PC-3 (cell line): ENCODE measurements at regions not wholly inside any gene's neighbourhood (a gene's known extent, or its start where the extent isn't known, plus 50 kb on each side); places are given as distances from the start of the nearest gene placed in this dataset.

Source experiments
- ATAC-seq: fragments of 200-7000 bp; cut with Tn5 transposase; 2 replicates; pipeline ENCODE4 v1.9.1; 2020; ENCODE audit warnings: mild to moderate bottlenecking, moderate library complexity
- BruUV-seq: library from RNA; stranded (reverse); fragments of 400-500 nt; replicated peaks from 2 replicates; lab custom pipeline; 2021; lab: Mats Ljungman, UMichigan
- CTCF ChIA-PET: fragments of 300-600 bp; sonication (Branson Sonifier 250); formaldehyde crosslinking; loops from one replicate; lab custom pipeline; 2022; ENCODE audit warnings: antibody characterized with exemption; lab: Charles Lee
- POLR2A ChIA-PET: fragments of 300-600 bp; sonication (Branson Sonifier 250); formaldehyde crosslinking; loops from one replicate; lab custom pipeline; 2022; ENCODE audit warnings: antibody characterized with exemption; ENCODE audit not compliant: unreplicated experiment; lab: Charles Lee
- DNase-seq: peaks from one replicate; pipeline ENCODE4 v3.0.0-alpha.2; 2015
- H2AFZ ChIP-seq: fragments of 300-600 bp; sonication (generic); 2 replicates; pipeline ENCODE4 v1.6.0; 2016; ENCODE audit warnings: antibody characterized with exemption, low read length
- H3F3A ChIP-seq: fragments of 300-600 bp; sonication (generic); one replicate; pipeline ENCODE4 v1.6.0; 2017; ENCODE audit warnings: antibody characterized with exemption, low read length, control low read depth, mild to moderate bottlenecking; ENCODE audit not compliant: unreplicated experiment
- H3K27ac ChIP-seq: fragments of 300-600 bp; sonication (generic); 2 replicates; pipeline ENCODE4 v1.5.1; 2016; ENCODE audit warnings: mild to moderate bottlenecking, low read length
- H3K27me3 ChIP-seq: fragments of 300-600 bp; sonication (generic); 2 replicates; pipeline ENCODE4 v1.6.1; 2016; ENCODE audit warnings: low read length, mixed read lengths
- H3K36me3 ChIP-seq: fragments of 300-600 bp; sonication (generic); 2 replicates; pipeline ENCODE4 v1.6.1; 2016; ENCODE audit warnings: low read depth, mixed run types, low read length, mixed read lengths
- H3K4me1 ChIP-seq: fragments of 300-600 bp; sonication (generic); 2 replicates; pipeline ENCODE4 v1.5.1; 2016; ENCODE audit warnings: low read length; ENCODE audit not compliant: insufficient read depth
- H3K4me2 ChIP-seq: fragments of 300-600 bp; sonication (generic); 2 replicates; pipeline ENCODE4 v1.6.0; 2016; ENCODE audit warnings: low read length
- H3K4me3 ChIP-seq: fragments of 300-600 bp; sonication (generic); 2 replicates; pipeline ENCODE4 v1.5.1; 2016; ENCODE audit warnings: mild to moderate bottlenecking, low read length, mixed read lengths
- H3K79me2 ChIP-seq: fragments of 300-600 bp; sonication (generic); 2 replicates; pipeline ENCODE4 v1.6.1; 2017; ENCODE audit warnings: low read length, mixed read lengths
- H3K9ac ChIP-seq: fragments of 300-600 bp; sonication (generic); 2 replicates; pipeline ENCODE4 v1.6.0; 2016; ENCODE audit warnings: mild to moderate bottlenecking, low read length
- H3K9me2 ChIP-seq: fragments of 300-600 bp; sonication (generic); replicated peaks from 2 replicates; pipeline ENCODE4 v1.6.1; 2016; ENCODE audit warnings: mixed run types, low read length, mixed read lengths
- H3K9me3 ChIP-seq: fragments of 300-600 bp; sonication (generic); 2 replicates; pipeline ENCODE4 v1.6.1; 2016; ENCODE audit warnings: low read length, mixed read lengths
- H4K20me1 ChIP-seq: fragments of 300-600 bp; sonication (generic); 2 replicates; pipeline ENCODE4 v1.6.1; 2016; ENCODE audit warnings: low read length, mixed read lengths
- EZH2 ChIP-seq: fragments of 300-600 bp; sonication (generic); IDR thresholded peaks from one replicate; pipeline ENCODE4 v1.6.1; 2017; ENCODE audit warnings: antibody characterized with exemption, mild to moderate bottlenecking, low read length; ENCODE audit not compliant: unreplicated experiment
- EZH2phosphoT487 ChIP-seq: fragments of 300-600 bp; sonication (generic); IDR thresholded peaks from 2 replicates; pipeline ENCODE4 v1.6.1; 2018; ENCODE audit warnings: mild to moderate bottlenecking, antibody characterized with exemption, low read length, borderline replicate concordance
- intact Hi-C: fragments of 100-400 bp; cut with micrococcal nuclease; formaldehyde crosslinking; loops from 2 replicates; pipeline ENCODE4 v1.9.0; 2023
- TF ChIP-seq, protein P1 (sequence below): fragments of 300-600 bp; sonication (generic); conservative IDR thresholded peaks from 2 replicates; pipeline ENCODE4 v1.5.1; 2017; ENCODE audit warnings: antibody characterized with exemption, low read depth, mild to moderate bottlenecking, low read length

DNA sequence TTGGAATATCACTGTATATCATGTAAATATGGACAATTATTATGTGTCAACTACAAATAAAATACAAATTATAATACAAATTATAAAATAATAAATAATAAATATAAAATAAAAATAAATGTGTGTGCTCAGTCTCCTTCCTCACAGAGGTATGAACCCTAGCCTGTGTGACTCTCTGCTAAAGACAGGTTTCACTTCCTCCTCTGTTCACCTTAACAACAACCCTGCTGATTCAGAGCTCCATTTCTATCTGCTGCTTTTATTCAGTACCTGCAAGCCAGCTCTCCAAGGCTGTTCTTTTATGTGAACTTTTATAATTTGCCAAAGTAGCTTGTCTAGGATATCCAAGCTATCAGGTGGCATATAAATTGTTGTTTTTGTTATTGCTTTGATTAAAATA lies 610.7 kb upstream of the GRM7 start:
- intact Hi-C loops = no loop called here
- CTCF ChIA-PET = no interaction called here
- H4K20me1 ChIP-seq = no peaks in the 10 kb centered on the region
- H3K9me3 ChIP-seq = no peaks in the 10 kb centered on the region; the same call in 1 of the 2 replicates
- POLR2A ChIA-PET = no interaction called here
- no peak overlapping the region for H3K4me3 ChIP-seq
- H3K36me3 ChIP-seq = no peaks in the 10 kb centered on the region
- H3K9ac ChIP-seq = no peak overlapping the region
- no peak for ATAC-seq
- H3K27ac ChIP-seq = no peak overlapping the region
- DNase-seq = no peak
- H3K79me2 ChIP-seq = no peaks in the 10 kb centered on the region
- BruUV-seq = no TSS peak
- no peak overlapping the region for H2AFZ ChIP-seq
- H3K9me2 ChIP-seq = no peaks in the 10 kb centered on the region
- H3F3A ChIP-seq = no peaks in the 10 kb centered on the region
- TF ChIP-seq EZH2 = no peak
- TF ChIP-seq, protein P1, sequence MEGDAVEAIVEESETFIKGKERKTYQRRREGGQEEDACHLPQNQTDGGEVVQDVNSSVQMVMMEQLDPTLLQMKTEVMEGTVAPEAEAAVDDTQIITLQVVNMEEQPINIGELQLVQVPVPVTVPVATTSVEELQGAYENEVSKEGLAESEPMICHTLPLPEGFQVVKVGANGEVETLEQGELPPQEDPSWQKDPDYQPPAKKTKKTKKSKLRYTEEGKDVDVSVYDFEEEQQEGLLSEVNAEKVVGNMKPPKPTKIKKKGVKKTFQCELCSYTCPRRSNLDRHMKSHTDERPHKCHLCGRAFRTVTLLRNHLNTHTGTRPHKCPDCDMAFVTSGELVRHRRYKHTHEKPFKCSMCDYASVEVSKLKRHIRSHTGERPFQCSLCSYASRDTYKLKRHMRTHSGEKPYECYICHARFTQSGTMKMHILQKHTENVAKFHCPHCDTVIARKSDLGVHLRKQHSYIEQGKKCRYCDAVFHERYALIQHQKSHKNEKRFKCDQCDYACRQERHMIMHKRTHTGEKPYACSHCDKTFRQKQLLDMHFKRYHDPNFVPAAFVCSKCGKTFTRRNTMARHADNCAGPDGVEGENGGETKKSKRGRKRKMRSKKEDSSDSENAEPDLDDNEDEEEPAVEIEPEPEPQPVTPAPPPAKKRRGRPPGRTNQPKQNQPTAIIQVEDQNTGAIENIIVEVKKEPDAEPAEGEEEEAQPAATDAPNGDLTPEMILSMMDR = no peak
- no peak for TF ChIP-seq EZH2phosphoT487
- H3K4me2 ChIP-seq = no peak overlapping the region
- H3K27me3 ChIP-seq = 0 out of 2 replicates have a peak, but pooled peaks cover 3% of the 10 kb centered on the region
- no peaks in the 10 kb centered on the region for H3K4me1 ChIP-seq

DNA sequence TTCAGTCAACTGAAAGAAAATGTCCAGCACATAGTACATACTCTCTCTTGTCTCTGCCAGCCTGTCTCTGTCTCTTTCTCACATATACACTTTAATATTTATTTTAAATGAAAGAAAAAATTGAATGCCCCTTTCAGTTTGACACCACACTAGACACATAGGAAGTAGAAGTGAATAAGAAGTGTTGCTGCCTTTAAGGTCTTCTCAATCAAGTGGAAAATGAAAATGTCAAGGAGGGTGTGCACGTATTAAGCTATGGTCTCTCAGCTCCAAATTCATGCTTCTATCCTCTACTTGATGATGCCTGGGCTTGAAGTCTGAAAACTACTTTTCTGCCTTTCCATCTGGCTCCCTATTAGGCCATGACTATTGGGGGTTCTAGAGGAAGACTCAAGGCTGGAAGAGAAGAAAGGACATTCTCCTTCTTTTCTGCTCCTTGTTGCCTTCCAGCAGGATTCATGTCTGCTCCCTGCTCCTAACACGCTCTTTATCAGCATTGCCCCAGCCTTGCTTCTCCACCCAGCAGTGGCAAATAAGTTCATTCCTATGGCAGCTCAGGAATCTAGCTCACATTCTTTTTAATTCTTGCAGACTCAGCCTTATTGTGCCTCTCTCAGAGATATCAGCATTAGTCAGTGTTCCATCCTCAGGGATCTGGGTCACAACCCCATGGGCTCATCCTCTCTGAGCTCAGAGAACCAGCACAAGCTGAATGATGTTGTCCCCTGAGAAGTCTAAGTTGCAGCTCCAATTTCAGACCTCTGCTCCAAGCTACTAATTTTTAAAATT lies 609.1 kb upstream of the GRM7 start:
- 0 out of 2 replicates have a peak, but pooled peaks cover 3% of the 10 kb centered on the region for H3K27me3 ChIP-seq
- H4K20me1 ChIP-seq = no peaks in the 10 kb centered on the region
- no peaks in the 10 kb centered on the region for H3F3A ChIP-seq
- ChIA-PET POLR2A (no interaction called here), CTCF (no interaction called here)
- H3K79me2 ChIP-seq = no peaks in the 10 kb centered on the region
- intact Hi-C loops = no loop called here
- H3K9me2 ChIP-seq = no peaks in the 10 kb centered on the region
- no peak overlapping the region for H3K4me3 ChIP-seq
- DNase-seq (no peak), ATAC-seq (no peak)
- no peak overlapping the region for H3K9ac ChIP-seq
- H3K4me1 ChIP-seq = no peaks in the 10 kb centered on the region
- no peaks in the 10 kb centered on the region; the same call in 1 of the 2 replicates for H3K9me3 ChIP-seq
- H3K36me3 ChIP-seq = no peaks in the 10 kb centered on the region
- no peak for TF ChIP-seq EZH2phosphoT487
- no peak for TF ChIP-seq EZH2
- TF ChIP-seq, protein P1 = no peak
- no peak overlapping the region for H3K4me2 ChIP-seq
- BruUV-seq = no TSS peak
- no peak overlapping the region for H3K27ac ChIP-seq
- no peak overlapping the region for H2AFZ ChIP-seq

DNA sequence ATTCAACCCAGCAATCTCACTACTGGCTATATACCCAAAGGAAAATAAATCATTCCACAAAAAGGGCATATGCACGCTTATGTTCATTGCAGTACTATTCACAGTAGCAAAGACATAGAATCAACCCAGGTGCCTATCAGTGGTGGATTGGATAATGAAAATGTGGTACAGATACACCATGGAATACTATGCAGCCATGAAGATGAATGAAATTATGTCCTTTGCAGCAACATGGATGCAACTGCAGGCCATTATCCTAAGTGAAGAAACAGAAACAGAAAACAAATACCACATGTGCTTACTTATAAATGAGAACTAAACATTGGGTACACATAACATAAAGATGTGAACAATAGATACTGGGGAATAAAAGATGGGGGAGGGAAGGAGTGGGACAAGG lies 606.4 kb upstream of the GRM7 start:
- no peak for TF ChIP-seq EZH2phosphoT487
- no peak overlapping the region for H3K4me3 ChIP-seq
- no peaks in the 10 kb centered on the region for H3K9me3 ChIP-seq
- ChIA-PET CTCF (no interaction called here), POLR2A (no interaction called here)
- no peaks in the 10 kb centered on the region for H3K79me2 ChIP-seq
- ATAC-seq (no peak), DNase-seq (no peak)
- H4K20me1 ChIP-seq = no peaks in the 10 kb centered on the region
- H3K27ac ChIP-seq = no peak overlapping the region
- H3K4me2 ChIP-seq = no peak overlapping the region
- intact Hi-C loops = no loop called here
- no peak overlapping the region for H3K9ac ChIP-seq
- H3K9me2 ChIP-seq = no peaks in the 10 kb centered on the region
- H3K36me3 ChIP-seq = no peaks in the 10 kb centered on the region
- no peak overlapping the region for H2AFZ ChIP-seq
- H3F3A ChIP-seq = no peaks in the 10 kb centered on the region
- H3K4me1 ChIP-seq = no peaks in the 10 kb centered on the region
- H3K27me3 ChIP-seq = no peaks in the 10 kb centered on the region
- no TSS peak for BruUV-seq
